GM23248 (cell line): ENCODE measurements at regions not wholly inside any gene's neighbourhood (a gene's known extent, or its start where the extent isn't known, plus 50 kb on each side); places are given as distances from the start of the nearest gene placed in this dataset.

Experiments
- DNase-seq: peaks from one replicate; pipeline ENCODE4 v3.0.0-alpha.2; 2015
- H2AFZ ChIP-seq: fragments of 200-600 bp; sonication (generic); 2 replicates; pipeline ENCODE4 v1.6.1; 2016; ENCODE audit warnings: antibody characterized with exemption
- H3F3A ChIP-seq: fragments of 200-600 bp; sonication (generic); 2 replicates; pipeline ENCODE4 v1.6.1; 2016; ENCODE audit warnings: mild to moderate bottlenecking, antibody characterized with exemption, mixed run types; ENCODE audit not compliant: insufficient read depth
- H3K27ac ChIP-seq: fragments of 200-600 bp; sonication (generic); 2 replicates; pipeline ENCODE4 v1.5.1; 2016; ENCODE audit warnings: mild to moderate bottlenecking
- H3K27me3 ChIP-seq: fragments of 200-600 bp; sonication (generic); replicated peaks from 2 replicates; pipeline ENCODE4 v1.6.1; 2016; ENCODE audit warnings: mild to moderate bottlenecking; ENCODE audit not compliant: insufficient read depth
- H3K36me3 ChIP-seq: fragments of 200-600 bp; sonication (generic); 2 replicates; pipeline ENCODE4 v1.6.1; 2016; ENCODE audit warnings: low read depth, mild to moderate bottlenecking
- H3K4me1 ChIP-seq: fragments of 200-600 bp; sonication (generic); 2 replicates; pipeline ENCODE4 v1.6.1; 2016; ENCODE audit warnings: mild to moderate bottlenecking; ENCODE audit not compliant: insufficient read depth
- H3K4me2 ChIP-seq: fragments of 200-600 bp; sonication (generic); one replicate; pipeline ENCODE4 v1.6.1; 2016; ENCODE audit warnings: mild to moderate bottlenecking; ENCODE audit not compliant: unreplicated experiment
- H3K4me3 ChIP-seq: fragments of 200-600 bp; sonication (generic); 2 replicates; pipeline ENCODE4 v1.5.1; 2016; ENCODE audit warnings: mild to moderate bottlenecking
- H3K79me2 ChIP-seq: fragments of 200-600 bp; sonication (generic); 2 replicates; pipeline ENCODE4 v1.6.1; 2016; ENCODE audit warnings: mild to moderate bottlenecking; ENCODE audit not compliant: insufficient read depth
- H3K9ac ChIP-seq: fragments of 200-600 bp; sonication (generic); 2 replicates; pipeline ENCODE4 v1.6.1; 2016; ENCODE audit warnings: mild to moderate bottlenecking
- H3K9me2 ChIP-seq: fragments of 200-600 bp; sonication (generic); 2 replicates; pipeline ENCODE4 v1.6.1; 2016; ENCODE audit warnings: mixed run types, mild to moderate bottlenecking, moderate library complexity; ENCODE audit not compliant: insufficient read depth
- H3K9me3 ChIP-seq: fragments of 200-600 bp; sonication (generic); one replicate; pipeline ENCODE4 v1.6.1; 2017; ENCODE audit warnings: low read depth
- H4K20me1 ChIP-seq: fragments of 200-600 bp; sonication (generic); 2 replicates; pipeline ENCODE4 v1.6.0; 2016; ENCODE audit not compliant: insufficient read depth
- EZH2 ChIP-seq: fragments of 200-600 bp; sonication (generic); IDR thresholded peaks from 2 replicates; pipeline ENCODE4 v1.6.1; 2018; ENCODE audit warnings: antibody characterized with exemption, mild to moderate bottlenecking; ENCODE audit not compliant: insufficient read depth, poor library complexity, severe bottlenecking
- EZH2phosphoT487 ChIP-seq: fragments of 200-600 bp; sonication (generic); IDR thresholded peaks from 2 replicates; pipeline ENCODE4 v1.6.1; 2018; ENCODE audit warnings: antibody characterized with exemption, moderate library complexity, mild to moderate bottlenecking, low read depth; ENCODE audit not compliant: insufficient read depth
- WGBS, 2 experiments: methylation state at CpG; one replicate each; pipeline ENCODE4 v1.1.6; 2015 to 2017; ENCODE audit warnings: low lambda C conversion rate in 2 of 2, low coverage in 1 of 2; ENCODE audit errors: missing lambda C conversion rate in 2 of 2; 5-methylcytosine and 5-hydroxymethylcytosine counted together
- in situ Hi-C: fragments of 300-500 bp; cut with MboI; formaldehyde crosslinking; loops from 2 replicates; pipeline ENCODE4 v1.15.0; 2020

DNA sequence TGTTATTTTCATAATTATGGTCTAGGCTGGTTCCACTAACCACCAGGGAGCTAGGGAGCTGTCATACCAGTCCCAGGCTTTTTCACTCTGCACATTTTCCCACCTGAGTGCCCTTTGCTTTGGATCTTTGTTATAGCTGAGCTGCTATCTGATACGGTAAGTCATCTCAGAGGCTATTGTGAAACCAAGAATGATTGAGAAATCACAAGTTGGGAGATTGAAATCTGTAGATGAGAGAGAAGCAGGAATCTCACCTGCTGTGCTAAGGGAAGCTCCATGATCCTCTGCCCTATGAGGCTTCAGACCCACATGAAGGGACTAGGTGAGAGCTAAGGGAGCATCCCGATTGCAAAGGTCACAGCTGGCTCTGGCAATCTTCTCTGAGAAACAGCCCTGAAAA is 307.8 kb downstream of the REEP3 start:
- in situ Hi-C loops: no loop called here
- TF ChIP-seq EZH2phosphoT487: no peak
- TF ChIP-seq EZH2: no peak
- Histone ChIP-seq H3K79me2 (no peaks in the 10 kb centered on the region), H4K20me1 (no peaks in the 10 kb centered on the region), H3K27ac (no peak overlapping the region), H2AFZ (no peak overlapping the region), H3K9me2 (no peaks in the 10 kb centered on the region), H3K27me3 (peaks cover 11% of the 10 kb centered on the region; the same call in 1 of the 2 replicates), H3K4me2 (no peak overlapping the region), H3K4me1 (no peaks in the 10 kb centered on the region), H3K9me3 (no peaks in the 10 kb centered on the region), H3F3A (0 out of 2 replicates have a peak, but pooled peaks cover 3% of the 10 kb centered on the region), H3K9ac (no peak overlapping the region), H3K36me3 (no peaks in the 10 kb centered on the region), H3K4me3 (no peak overlapping the region)
- DNase-seq: no peak
- 72 to 74% methylated on average over 2 of the region's 2 CpGs for WGBS, 2 experiments

DNA sequence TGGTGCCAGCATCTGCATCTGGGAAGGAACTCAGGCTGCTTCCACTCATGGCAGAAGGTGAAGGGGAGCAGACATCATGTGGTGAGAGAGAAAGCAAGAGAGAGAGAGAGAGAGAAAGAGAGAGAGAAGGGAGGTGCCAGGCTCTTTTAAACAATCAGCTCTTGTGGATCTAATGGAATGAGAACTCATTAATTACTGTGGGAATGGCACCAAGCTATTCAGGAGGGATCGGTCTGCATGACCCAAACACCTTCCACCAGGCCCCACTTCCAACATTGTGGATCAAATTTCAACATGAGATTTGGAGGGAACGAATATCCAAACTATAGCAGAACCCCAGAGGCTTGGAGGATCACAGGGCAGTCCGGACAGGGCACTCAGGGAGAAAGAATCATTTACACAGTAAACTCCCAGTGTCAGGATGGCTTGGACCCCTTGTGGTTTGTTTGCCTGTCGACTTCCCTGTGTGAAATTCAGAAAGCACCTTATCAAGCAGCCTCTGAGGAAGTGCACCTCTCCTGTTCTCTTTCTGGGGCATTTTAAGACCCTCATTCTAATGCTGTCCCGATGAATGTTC is 308.5 kb downstream of the REEP3 start:
- DNase-seq: no peak
- no peak overlapping the region for H3K4me3 ChIP-seq
- no peaks in the 10 kb centered on the region for H3K9me3 ChIP-seq
- H3K4me1 ChIP-seq: no peaks in the 10 kb centered on the region
- in situ Hi-C loops: no loop called here
- no peak for TF ChIP-seq EZH2
- no peak for TF ChIP-seq EZH2phosphoT487
- H3F3A ChIP-seq: 0 out of 2 replicates have a peak, but pooled peaks cover 3% of the 10 kb centered on the region
- H3K36me3 ChIP-seq: no peaks in the 10 kb centered on the region
- no peak overlapping the region for H3K4me2 ChIP-seq
- H3K9ac ChIP-seq: no peak overlapping the region
- H3K27ac ChIP-seq: no peak overlapping the region
- no peaks in the 10 kb centered on the region for H3K79me2 ChIP-seq
- H3K27me3 ChIP-seq: peaks cover 11% of the 10 kb centered on the region; the same call in 1 of the 2 replicates
- no peaks in the 10 kb centered on the region for H3K9me2 ChIP-seq
- H2AFZ ChIP-seq: no peak overlapping the region
- WGBS, 2 experiments: 48% methylated on average over 5 of the region's 5 CpGs
- no peaks in the 10 kb centered on the region for H4K20me1 ChIP-seq

DNA sequence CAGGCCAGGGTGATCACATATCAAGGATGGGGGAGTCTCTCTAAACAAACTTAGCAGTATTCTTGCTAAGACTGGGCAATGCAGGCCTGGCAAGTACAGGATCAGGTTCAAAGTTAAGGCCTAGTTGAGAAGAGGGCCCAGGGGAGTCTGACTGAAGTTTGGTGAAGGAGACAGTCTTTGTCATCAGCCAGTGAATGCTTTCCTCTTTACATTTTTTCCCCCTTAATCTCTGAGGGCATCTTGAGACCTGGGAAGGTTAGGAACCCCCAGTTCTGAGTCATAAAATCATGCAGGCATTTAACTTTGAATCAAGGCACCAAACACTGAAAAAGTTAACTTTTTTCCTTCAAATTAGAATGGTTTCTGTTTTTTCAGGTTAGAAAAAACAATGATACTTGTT is 311.5 kb downstream of the REEP3 start:
- no peak overlapping the region for H2AFZ ChIP-seq
- in situ Hi-C loops: no loop called here
- H3K4me2 ChIP-seq: no peak overlapping the region
- DNase-seq: no peak
- H3K79me2 ChIP-seq: no peaks in the 10 kb centered on the region
- no peak overlapping the region for H3K27ac ChIP-seq
- no peaks in the 10 kb centered on the region for H3F3A ChIP-seq
- H3K9me2 ChIP-seq: no peaks in the 10 kb centered on the region
- no peaks in the 10 kb centered on the region for H3K9me3 ChIP-seq
- H3K9ac ChIP-seq: no peak overlapping the region
- peaks cover 11% of the 10 kb centered on the region; the same call in 1 of the 2 replicates for H3K27me3 ChIP-seq
- H3K4me1 ChIP-seq: no peaks in the 10 kb centered on the region
- no peaks in the 10 kb centered on the region for H4K20me1 ChIP-seq
- H3K4me3 ChIP-seq: no peak overlapping the region
- H3K36me3 ChIP-seq: no peaks in the 10 kb centered on the region
- TF ChIP-seq EZH2phosphoT487: no peak
- no peak for TF ChIP-seq EZH2

DNA sequence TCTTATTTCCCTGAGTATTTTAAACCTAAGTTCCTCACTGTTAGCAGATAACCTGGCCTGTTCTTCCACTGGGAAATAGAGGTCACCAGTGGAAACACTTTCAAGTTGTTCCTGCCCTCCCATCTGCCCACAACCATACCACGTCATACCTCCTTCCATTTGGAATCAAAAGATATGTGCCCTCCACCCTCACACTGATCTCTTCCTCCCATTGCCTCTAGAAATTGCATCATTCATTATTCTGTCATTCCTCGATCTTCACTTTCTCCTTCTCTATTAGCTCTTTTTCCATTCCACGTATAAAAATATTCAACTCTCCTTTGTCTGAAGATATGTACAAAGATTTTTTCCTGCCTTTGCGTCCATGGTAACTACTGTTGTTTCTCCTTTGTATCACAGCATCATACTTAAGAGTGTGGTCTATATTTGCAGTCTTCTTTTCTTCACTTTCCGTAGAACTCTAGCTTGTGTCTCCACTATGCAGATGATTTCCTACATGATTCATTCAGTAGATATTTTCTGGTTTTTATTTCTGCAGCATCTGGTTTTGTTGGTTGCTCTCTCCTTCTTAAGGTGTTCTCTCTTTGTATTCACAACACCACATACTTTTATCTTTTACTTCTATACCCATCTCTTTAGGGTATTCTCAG is 312.3 kb downstream of the REEP3 start:
- no peak overlapping the region for H3K4me2 ChIP-seq
- H3K27ac ChIP-seq: no peak overlapping the region
- no peak overlapping the region for H2AFZ ChIP-seq
- H3K4me3 ChIP-seq: no peak overlapping the region
- H3K9me3 ChIP-seq: no peaks in the 10 kb centered on the region
- H3F3A ChIP-seq: no peaks in the 10 kb centered on the region
- H3K27me3 ChIP-seq: peaks cover 11% of the 10 kb centered on the region; the same call in 1 of the 2 replicates
- no peaks in the 10 kb centered on the region for H3K9me2 ChIP-seq
- in situ Hi-C loops: no loop called here
- no peak for TF ChIP-seq EZH2
- no peak for TF ChIP-seq EZH2phosphoT487
- H3K36me3 ChIP-seq: no peaks in the 10 kb centered on the region
- no peaks in the 10 kb centered on the region for H4K20me1 ChIP-seq
- no peaks in the 10 kb centered on the region for H3K79me2 ChIP-seq
- WGBS, 2 experiments: 53 to 62% methylated on average over 5 of the region's 5 CpGs
- no peak overlapping the region for H3K9ac ChIP-seq
- DNase-seq: peak; percentile 8
- H3K4me1 ChIP-seq: no peaks in the 10 kb centered on the region
